Fibroblast of pulmonary artery (primary cell): ENCODE measurements at regions not wholly inside any gene's neighbourhood (a gene's known extent, or its start where the extent isn't known, plus 50 kb on each side); places are given as distances from the start of the nearest gene placed in this dataset.

Source experiments
- DNase-seq: peaks from one replicate; pipeline ENCODE4 v3.0.0-alpha.2; 2010; ENCODE audit warnings: low read depth
- H3K4me3 ChIP-seq: replicated peaks from 2 replicates; pipeline ENCODE4 v1.5.1; 2011; ENCODE audit warnings: low read depth, mild to moderate bottlenecking, control low read depth, low read length, moderate library complexity
- TF ChIP-seq, protein P1 (sequence below): IDR thresholded peaks from 2 replicates; pipeline ENCODE4 v1.5.1; 2011; ENCODE audit warnings: mild to moderate bottlenecking, control low read depth, low read length, inconsistent platforms; ENCODE audit errors: missing control alignments

DNA sequence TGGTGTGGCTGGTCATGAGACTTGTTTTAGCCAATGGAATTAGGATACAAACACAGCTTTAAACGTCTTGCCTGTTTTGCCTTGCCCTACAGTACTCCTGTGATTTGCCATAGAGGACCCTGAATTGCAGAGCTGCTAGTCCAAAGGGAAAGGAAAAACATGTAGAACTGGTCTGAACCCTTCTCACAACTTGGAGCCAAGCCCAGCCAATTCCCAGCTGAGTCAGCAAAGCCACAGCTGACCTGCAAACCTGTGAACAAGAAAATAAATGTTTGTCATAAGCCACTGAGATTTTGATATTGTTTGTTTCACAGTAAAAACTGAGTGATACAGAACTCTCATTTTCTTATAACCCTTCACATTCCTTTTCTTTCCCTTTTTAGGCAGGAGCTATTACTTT lies 360.5 kb upstream of the API5 start:
- DNase-seq = no peak
- TF ChIP-seq, protein P1, sequence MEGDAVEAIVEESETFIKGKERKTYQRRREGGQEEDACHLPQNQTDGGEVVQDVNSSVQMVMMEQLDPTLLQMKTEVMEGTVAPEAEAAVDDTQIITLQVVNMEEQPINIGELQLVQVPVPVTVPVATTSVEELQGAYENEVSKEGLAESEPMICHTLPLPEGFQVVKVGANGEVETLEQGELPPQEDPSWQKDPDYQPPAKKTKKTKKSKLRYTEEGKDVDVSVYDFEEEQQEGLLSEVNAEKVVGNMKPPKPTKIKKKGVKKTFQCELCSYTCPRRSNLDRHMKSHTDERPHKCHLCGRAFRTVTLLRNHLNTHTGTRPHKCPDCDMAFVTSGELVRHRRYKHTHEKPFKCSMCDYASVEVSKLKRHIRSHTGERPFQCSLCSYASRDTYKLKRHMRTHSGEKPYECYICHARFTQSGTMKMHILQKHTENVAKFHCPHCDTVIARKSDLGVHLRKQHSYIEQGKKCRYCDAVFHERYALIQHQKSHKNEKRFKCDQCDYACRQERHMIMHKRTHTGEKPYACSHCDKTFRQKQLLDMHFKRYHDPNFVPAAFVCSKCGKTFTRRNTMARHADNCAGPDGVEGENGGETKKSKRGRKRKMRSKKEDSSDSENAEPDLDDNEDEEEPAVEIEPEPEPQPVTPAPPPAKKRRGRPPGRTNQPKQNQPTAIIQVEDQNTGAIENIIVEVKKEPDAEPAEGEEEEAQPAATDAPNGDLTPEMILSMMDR = no peak

DNA sequence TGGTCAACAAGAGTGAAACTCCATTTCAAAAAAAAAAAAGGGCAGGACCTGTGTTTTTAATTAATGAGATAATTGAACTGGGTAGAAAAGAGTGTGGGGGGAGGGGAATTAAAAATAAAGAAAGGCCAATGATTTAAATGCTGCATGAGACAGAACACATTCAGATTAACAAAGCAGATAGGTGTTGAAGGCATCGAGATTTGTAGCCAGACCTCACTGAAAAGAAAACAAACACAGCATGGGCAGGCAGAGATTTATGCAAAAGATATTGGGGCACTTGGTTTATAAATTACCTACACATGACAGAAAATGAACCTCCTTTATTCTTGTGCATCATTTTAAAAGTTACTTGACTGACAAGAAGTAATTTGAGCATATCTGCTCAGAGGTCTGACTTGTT lies 354.0 kb upstream of the API5 start:
- no peak for DNase-seq
- TF ChIP-seq, protein P1 = no peak
- H3K4me3 ChIP-seq = no peak overlapping the region

More for the DNA sequence above, 360.5 kb upstream of the API5 start:
- no peak overlapping the region for H3K4me3 ChIP-seq

DNA sequence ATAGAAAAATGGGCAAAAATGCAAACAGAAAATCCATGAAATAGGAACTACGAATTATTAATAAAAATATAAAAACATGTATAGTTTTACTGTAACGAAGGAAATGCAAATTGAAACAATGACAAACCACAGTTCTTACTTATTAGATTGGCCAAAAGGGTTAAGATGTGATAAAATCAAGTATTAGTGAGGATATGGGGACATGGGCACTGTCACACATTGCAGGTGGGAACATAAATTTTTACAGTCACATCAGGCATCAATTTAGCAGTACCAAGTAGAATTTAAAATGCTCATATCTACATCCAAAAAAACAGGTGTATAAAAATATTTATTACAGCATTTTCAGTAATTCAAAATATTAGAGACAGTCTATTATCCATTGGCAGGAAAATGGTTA lies 353.2 kb upstream of the API5 start:
- TF ChIP-seq, protein P1 = no peak
- H3K4me3 ChIP-seq = no peak overlapping the region
- no peak for DNase-seq

DNA sequence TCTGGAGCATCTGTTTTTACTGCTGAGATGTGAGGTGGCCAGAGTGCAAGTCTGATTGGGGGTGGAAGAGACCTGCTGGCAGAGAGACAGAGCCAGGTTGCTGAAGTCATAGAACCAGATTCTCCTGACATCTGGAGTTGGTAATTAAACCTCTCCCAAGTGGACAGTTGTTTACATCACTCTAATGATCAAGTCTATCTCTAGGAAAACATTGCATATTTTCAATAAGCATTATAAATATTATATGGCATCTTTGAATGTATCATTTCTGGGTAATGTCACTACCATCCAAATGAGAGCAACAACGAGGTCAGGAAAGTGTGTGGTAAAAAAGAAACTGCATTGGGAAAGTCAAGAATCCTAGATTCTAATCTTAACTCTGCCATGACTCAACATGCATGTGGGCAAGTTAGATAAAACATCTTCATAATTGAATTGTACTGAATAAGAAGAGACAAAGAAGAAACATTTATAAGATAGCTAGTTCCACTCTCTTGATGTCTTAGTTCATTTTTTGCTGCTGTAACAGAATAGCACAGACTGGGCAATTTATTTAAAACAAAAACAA lies 351.2 kb upstream of the API5 start:
- TF ChIP-seq, protein P1 = no peak
- no peak overlapping the region for H3K4me3 ChIP-seq
- DNase-seq = no peak

DNA sequence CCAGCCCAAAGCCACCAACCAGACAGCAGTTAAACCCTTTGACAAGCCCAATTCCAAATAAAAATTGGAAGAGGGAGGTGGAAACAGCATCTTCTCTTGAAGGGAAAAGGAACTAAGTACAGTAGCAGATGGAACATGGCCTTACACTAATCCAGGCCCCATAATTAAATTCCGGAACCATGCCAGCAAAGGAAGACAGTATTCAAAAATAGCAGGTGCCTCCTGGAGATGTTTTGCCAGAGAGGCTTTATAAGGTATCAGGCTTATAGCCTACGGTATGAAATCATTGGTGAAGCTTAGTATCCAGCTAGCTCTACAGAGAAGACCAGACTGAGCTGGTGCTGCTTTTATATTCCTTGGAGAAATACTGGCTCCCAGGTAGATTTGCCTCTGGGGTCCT lies 344.1 kb upstream of the API5 start:
- no peak for DNase-seq
- H3K4me3 ChIP-seq = no peak overlapping the region
- TF ChIP-seq, protein P1 = no peak

DNA sequence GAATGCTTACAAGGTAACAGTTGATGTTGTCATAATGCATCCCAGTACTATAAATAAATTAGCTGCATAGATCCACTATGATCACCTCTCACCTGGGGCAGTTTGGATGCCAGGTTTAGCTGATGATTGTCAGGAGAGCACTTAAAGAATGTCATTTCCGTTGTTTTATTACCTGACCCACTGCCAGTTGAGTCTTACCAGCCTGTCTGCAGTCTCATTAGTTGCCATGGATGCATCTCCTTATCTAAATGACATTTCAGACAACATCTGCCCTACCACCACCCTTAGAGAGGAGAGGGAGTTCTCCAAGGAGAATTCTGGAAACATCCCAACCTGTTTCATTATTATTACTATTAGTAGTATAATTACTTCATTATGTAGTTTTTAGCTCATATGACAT lies 339.1 kb upstream of the API5 start:
- H3K4me3 ChIP-seq = no peak overlapping the region
- TF ChIP-seq, protein P1 = no peak
- no peak for DNase-seq

DNA sequence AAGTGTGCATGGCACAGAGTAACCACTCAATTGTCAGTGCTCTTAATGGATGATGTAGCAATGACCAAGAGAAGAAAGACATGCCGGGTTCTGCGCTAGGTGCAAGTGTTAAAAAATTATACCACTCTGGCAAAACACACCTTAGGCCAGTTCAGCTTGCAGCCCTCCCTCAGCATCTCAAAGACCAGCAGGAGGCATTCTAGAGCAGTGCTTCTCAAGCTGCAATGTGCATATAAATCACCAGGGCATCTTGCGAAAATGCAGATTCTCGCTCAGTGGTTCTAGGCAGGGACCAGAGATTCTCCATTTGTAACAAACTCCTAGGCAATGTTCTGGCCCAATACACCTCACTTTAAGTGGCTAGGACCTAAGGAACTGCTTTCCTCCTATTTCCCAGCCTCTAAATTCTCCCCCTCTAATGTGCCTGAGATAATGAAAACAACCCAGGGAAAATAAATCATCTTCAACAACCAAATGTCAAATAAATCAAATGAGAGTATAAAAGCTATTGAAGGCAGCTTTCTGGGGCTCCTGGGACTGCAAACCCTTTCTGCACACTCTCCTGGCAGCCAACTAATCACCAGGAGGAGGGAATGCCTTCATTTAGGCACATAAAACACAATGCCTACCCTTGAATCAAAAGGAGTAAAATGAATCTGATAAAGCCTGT lies 337.2 kb upstream of the API5 start:
- DNase-seq = no peak
- TF ChIP-seq, protein P1 = no peak
- H3K4me3 ChIP-seq = no peak overlapping the region
